Urinary bladder (tissue), 3 donors: ENCODE measurements at regions not wholly inside any gene's neighbourhood (a gene's known extent, or its start where the extent isn't known, plus 50 kb on each side); places are given as distances from the start of the nearest gene placed in this dataset.
A peak's percentile ranks its signal among the peaks of the same experiment; 100 is the strongest.

Experiments used
- DNase-seq: peaks from one replicate; pipeline ENCODE4 v3.0.0-alpha.2; 2015; ENCODE audit errors: extremely low spot score
- H3K27ac ChIP-seq: one replicate; pipeline ENCODE4 v1.5.1; 2013; ENCODE audit warnings: low read depth, mild to moderate bottlenecking, moderate library complexity
- H3K36me3 ChIP-seq: one replicate; pipeline ENCODE4 v1.6.1; 2013; ENCODE audit warnings: mild to moderate bottlenecking, moderate library complexity; ENCODE audit not compliant: insufficient read depth
- H3K4me1 ChIP-seq: one replicate; pipeline ENCODE4 v1.6.1; 2013; ENCODE audit warnings: mild to moderate bottlenecking, moderate library complexity; ENCODE audit not compliant: insufficient read depth
- H3K4me3 ChIP-seq: one replicate; pipeline ENCODE4 v1.5.1; 2013; ENCODE audit warnings: low read depth, low read length
- whole genome bisulfite sequencing: extraction: QIAGEN DNeasy Blood & Tissue Kit; methylation state at CpG from one replicate; pipeline ENCODE4 v1.1.7; 2013; 5-methylcytosine and 5-hydroxymethylcytosine counted together
- donor health status: healthy with polysubstance abuse.
- donor health status: healthy.

GRCh38 chr6:82818727-82819126, 246.9 kb downstream of the UBE3D start:
- 46% methylated on average over 3 of the region's 3 CpGs for WGBS
- no peak for DNase-seq
- H3K36me3 ChIP-seq, result no peaks in the 10 kb centered on the region
- H3K4me3 ChIP-seq, result no peak overlapping the region
- H3K27ac ChIP-seq, result no peak overlapping the region
- no peaks in the 10 kb centered on the region for H3K4me1 ChIP-seq

- Histone ChIP-seq H3K27ac (no peak overlapping the region), H3K4me3 (no peak overlapping the region), H3K36me3 (no peaks in the 10 kb centered on the region), H3K4me1 (no peaks in the 10 kb centered on the region)
- no peak for DNase-seq
These were observed 242.3 kb downstream of the UBE3D start for GRCh38 chr6:82823361-82823760.

- DNase-seq, result peak; percentile 6
- no peaks in the 10 kb centered on the region for H3K36me3 ChIP-seq
- no peak overlapping the region for H3K4me3 ChIP-seq
- H3K4me1 ChIP-seq, result no peaks in the 10 kb centered on the region
- 84% methylated on average over 3 of the region's 3 CpGs for WGBS
- no peak overlapping the region for H3K27ac ChIP-seq
These were observed 232.8 kb downstream of the UBE3D start for GRCh38 chr6:82832811-82833210.

GRCh38 chr6:82833481-82833880, 232.2 kb downstream of the UBE3D start:
- H3K36me3 ChIP-seq, result no peaks in the 10 kb centered on the region
- 74% methylated on average over 2 of the region's 2 CpGs for WGBS

GRCh38 chr6:82836022-82836575, 229.5 kb downstream of the UBE3D start:
- Histone ChIP-seq H3K36me3 (no peaks in the 10 kb centered on the region), H3K4me1 (no peaks in the 10 kb centered on the region), H3K27ac (no peak overlapping the region), H3K4me3 (no peak overlapping the region)
- WGBS, result 75% methylated on average over 12 of the region's 12 CpGs
- no peak for DNase-seq

More at GRCh38 chr6:82833481-82833880, 232.2 kb downstream of the UBE3D start:
- Histone ChIP-seq H3K4me1 (no peaks in the 10 kb centered on the region), H3K27ac (no peak overlapping the region), H3K4me3 (no peak overlapping the region)
- DNase-seq, result no peak

- H3K27ac ChIP-seq, result no peak overlapping the region
- no peak overlapping the region for H3K4me3 ChIP-seq
- H3K4me1 ChIP-seq, result no peaks in the 10 kb centered on the region
- no peak for DNase-seq
- 94% methylated on average over 1 of the region's 1 CpG for WGBS
- H3K36me3 ChIP-seq, result no peaks in the 10 kb centered on the region
These were observed 225.1 kb downstream of the UBE3D start for GRCh38 chr6:82840571-82840970.

GRCh38 chr6:82841309-82841708, 224.3 kb downstream of the UBE3D start:
- Histone ChIP-seq H3K36me3 (no peaks in the 10 kb centered on the region), H3K27ac (no peak overlapping the region), H3K4me1 (no peaks in the 10 kb centered on the region), H3K4me3 (no peak overlapping the region)
- DNase-seq, result no peak
- WGBS, result 96% methylated on average over 2 of the region's 2 CpGs
